H1 (cell line): ENCODE measurements at regions not wholly inside any gene's neighbourhood (a gene's known extent, or its start where the extent isn't known, plus 50 kb on each side); places are given as distances from the start of the nearest gene placed in this dataset.

ENCODE experiments used
- ATF3 ChIP-seq: IDR thresholded peaks from 2 replicates; pipeline ENCODE4 v1.6.1; 2011; ENCODE audit warnings: low read depth, mild to moderate bottlenecking, low read length; ENCODE audit not compliant: insufficient read depth
- BRCA1 ChIP-seq: IDR thresholded peaks from 2 replicates; pipeline ENCODE4 v1.6.1; 2012; ENCODE audit warnings: low read depth, low read length, improper control_type of control experiment
- EP300 ChIP-seq, 2 experiments: IDR thresholded peaks; 1 replicate in 1 of 2; 2 replicates in 1 of 2; pipeline ENCODE4 v1.6.1; 2011 to 2012; ENCODE audit warnings: low read depth in 2 of 2, low read length in 2 of 2, mild to moderate bottlenecking in 2 of 2, borderline replicate concordance in 1 of 2, inconsistent platforms in 1 of 2, moderate library complexity in 1 of 2
- GABPA ChIP-seq: IDR thresholded peaks from 2 replicates; pipeline ENCODE4 v1.6.1; 2011; ENCODE audit warnings: mild to moderate bottlenecking, low read length, moderate library complexity, borderline replicate concordance; ENCODE audit not compliant: insufficient read depth
- HDAC6 ChIP-seq: IDR thresholded peaks from one replicate; pipeline ENCODE4 v1.7.1; 2012; ENCODE audit warnings: low read depth, mild to moderate bottlenecking, inconsistent platforms, low read length, moderate library complexity
- KDM1A ChIP-seq: fragments of 200-600, 300-600 bp; sonication (generic); IDR thresholded peaks from 2 replicates; pipeline ENCODE4 v1.7.1; 2016; ENCODE audit warnings: mild to moderate bottlenecking, low read length, borderline replicate concordance
- KDM4A ChIP-seq: IDR thresholded peaks from one replicate; pipeline ENCODE4 v1.7.1; 2012; ENCODE audit warnings: low read depth, mild to moderate bottlenecking, moderate library complexity, low read length, inconsistent platforms; ENCODE audit not compliant: severe bottlenecking
- KDM5A ChIP-seq: fragments of 200-600 bp; IDR thresholded peaks from 2 replicates; pipeline ENCODE4 v1.7.1; 2012; ENCODE audit warnings: mild to moderate bottlenecking, low read length, inconsistent platforms, mixed read lengths
- RNF2 ChIP-seq: fragments of 200-900, 300-1000 bp; sonication (generic); IDR thresholded peaks from 2 replicates; pipeline ENCODE4 v1.7.1; 2016; ENCODE audit warnings: borderline replicate concordance, low read depth, mild to moderate bottlenecking, antibody characterized with exemption, low read length; ENCODE audit not compliant: poor library complexity, severe bottlenecking; ENCODE audit errors: missing control alignments
- ZNF274 ChIP-seq: IDR thresholded peaks from 2 replicates; pipeline ENCODE4 v1.7.0; 2012; ENCODE audit warnings: low read length, borderline replicate concordance; ENCODE audit errors: extremely low read depth
- TF ChIP-seq, protein P1 (sequence below): IDR thresholded peaks from 2 replicates; pipeline ENCODE4 v1.6.1; 2012; ENCODE audit warnings: inconsistent platforms

DNA sequence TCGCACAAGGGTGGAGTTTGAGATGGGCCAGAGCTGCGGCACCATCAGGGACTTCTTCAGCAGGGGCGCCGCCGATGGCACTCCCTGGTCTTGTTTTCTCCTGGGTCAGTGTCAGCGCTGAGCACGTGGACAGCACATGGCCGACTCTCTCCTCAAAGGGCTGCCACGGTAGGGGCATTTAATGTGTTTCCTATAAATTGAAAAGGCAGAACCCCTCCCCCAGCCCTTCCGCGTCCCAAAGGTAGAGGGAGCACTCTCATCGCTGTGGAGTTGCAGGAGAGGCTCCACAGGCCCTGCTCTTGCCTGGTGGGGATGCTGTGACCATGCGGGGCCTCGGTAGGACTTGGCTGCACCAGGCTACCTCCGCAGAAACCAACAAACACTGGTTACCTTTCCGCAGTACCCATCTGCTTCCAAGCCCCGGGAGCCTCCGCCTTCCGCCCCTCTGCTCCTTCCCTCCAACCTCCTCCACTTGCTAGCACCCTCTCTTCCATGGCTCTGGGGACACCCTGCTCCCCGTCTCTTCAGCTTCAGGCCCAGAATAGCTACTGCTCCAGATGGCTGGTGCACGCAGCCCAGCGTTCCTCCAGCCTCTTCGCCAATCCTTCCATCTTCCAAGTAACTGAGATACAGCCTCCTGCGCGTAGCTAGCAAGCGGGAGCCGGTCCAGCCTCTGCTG is 166.3 kb upstream of the ADCY1 start (continued):
- peak; percentile 41; the same call in 1 of the 2 replicates for TF ChIP-seq KDM1A
- no peak for TF ChIP-seq KDM4A
- no peak for TF ChIP-seq HDAC6
- TF ChIP-seq GABPA = no peak
- TF ChIP-seq, protein P1, sequence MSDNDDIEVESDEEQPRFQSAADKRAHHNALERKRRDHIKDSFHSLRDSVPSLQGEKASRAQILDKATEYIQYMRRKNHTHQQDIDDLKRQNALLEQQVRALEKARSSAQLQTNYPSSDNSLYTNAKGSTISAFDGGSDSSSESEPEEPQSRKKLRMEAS = peak; percentile 94
- no peak for TF ChIP-seq KDM5A
- no peak for TF ChIP-seq RNF2
- TF ChIP-seq ATF3 = no peak
- no peak for TF ChIP-seq ZNF274
- no peak for TF ChIP-seq EP300 (IDR thresholded peaks at IDR 0.05; ENCODE audit: borderline replicate concordance in 1 of 2, low read depth in 2 of 2, low read length in 2 of 2)
- TF ChIP-seq BRCA1 = no peak
